Osteoblast (primary cell): ENCODE measurements at regions not wholly inside any gene's neighbourhood (a gene's known extent, or its start where the extent isn't known, plus 50 kb on each side); places are given as distances from the start of the nearest gene placed in this dataset.

Experiments used
- DNase-seq: peaks from one replicate; pipeline ENCODE4 v3.0.0; 2011; ENCODE audit warnings: low spot score, mixed read lengths; ENCODE audit not compliant: insufficient read length; ENCODE audit errors: missing footprints
- H2AFZ ChIP-seq: 2 replicates; pipeline ENCODE4 v1.6.0; 2011; ENCODE audit warnings: mild to moderate bottlenecking, low read length
- H3K27ac ChIP-seq: 2 replicates; pipeline ENCODE4 v1.5.1; 2011; ENCODE audit warnings: mild to moderate bottlenecking, low read depth, low read length, moderate library complexity
- H3K27me3 ChIP-seq: 2 replicates; pipeline ENCODE4 v1.6.0; 2012; ENCODE audit warnings: mild to moderate bottlenecking, control low read depth, inconsistent platforms, low read length, moderate library complexity; ENCODE audit not compliant: insufficient read depth
- H3K36me3 ChIP-seq: 2 replicates; pipeline ENCODE4 v1.5.1; 2011; ENCODE audit warnings: mild to moderate bottlenecking, low read length, control low read depth, moderate library complexity; ENCODE audit not compliant: insufficient read depth
- H3K4me1 ChIP-seq: 2 replicates; pipeline ENCODE4 v1.5.1; 2011; ENCODE audit warnings: mild to moderate bottlenecking, low read length, control low read depth, moderate library complexity; ENCODE audit not compliant: insufficient read depth
- H3K4me2 ChIP-seq: 2 replicates; pipeline ENCODE4 v1.6.0; 2011; ENCODE audit warnings: mild to moderate bottlenecking, low read length; ENCODE audit not compliant: insufficient read depth
- H3K4me3 ChIP-seq: fragments of 200-600 bp; sonication (generic); 3 replicates; pipeline ENCODE4 v1.5.1; 2012; ENCODE audit warnings: mild to moderate bottlenecking, low read length, inconsistent platforms; ENCODE audit not compliant: insufficient read depth
- H3K79me2 ChIP-seq: 2 replicates; pipeline ENCODE4 v1.6.0; 2012; ENCODE audit warnings: mild to moderate bottlenecking, low read length, control low read depth, inconsistent platforms; ENCODE audit not compliant: insufficient read depth
- H3K9me3 ChIP-seq: 2 replicates; pipeline ENCODE4 v1.5.1; 2011; ENCODE audit warnings: low read depth, low read length, control low read depth
- H4K20me1 ChIP-seq: 2 replicates; pipeline ENCODE4 v1.6.0; 2012; ENCODE audit warnings: mild to moderate bottlenecking, low read length, control low read depth; ENCODE audit not compliant: insufficient read depth
- TF ChIP-seq, protein P1 (sequence below): IDR thresholded peaks from 2 replicates; pipeline ENCODE4 v1.5.1; 2011; ENCODE audit warnings: mild to moderate bottlenecking, low read depth, low read length, moderate library complexity; ENCODE audit errors: extremely low read depth

DNA sequence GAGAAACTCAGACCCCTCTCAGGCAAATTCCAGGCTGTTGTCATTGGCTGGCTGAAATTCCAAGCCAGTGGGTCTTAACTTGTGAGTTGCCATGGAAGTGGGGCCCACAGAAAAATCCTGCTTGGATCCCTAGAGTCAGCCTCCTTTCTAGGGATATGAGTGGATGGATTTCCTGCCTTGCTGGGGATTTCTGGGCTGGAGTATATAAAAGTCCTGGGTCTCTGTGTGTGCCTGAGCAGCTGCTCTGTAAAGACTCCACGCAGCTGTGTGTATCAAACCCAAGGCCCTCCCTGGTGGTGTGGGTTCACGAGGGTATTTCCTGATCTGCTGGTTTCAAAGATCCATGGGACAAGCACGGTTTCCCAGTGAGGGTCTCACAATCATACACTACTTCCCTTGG lies 1077.1 kb downstream of the SLC16A7 start:
- no peaks in the 10 kb centered on the region for H3K4me1 ChIP-seq
- no peak overlapping the region for H3K4me3 ChIP-seq
- H3K9me3 ChIP-seq, result peaks cover 5% of the 10 kb centered on the region
- no peaks in the 10 kb centered on the region for H3K79me2 ChIP-seq
- TF ChIP-seq, protein P1, sequence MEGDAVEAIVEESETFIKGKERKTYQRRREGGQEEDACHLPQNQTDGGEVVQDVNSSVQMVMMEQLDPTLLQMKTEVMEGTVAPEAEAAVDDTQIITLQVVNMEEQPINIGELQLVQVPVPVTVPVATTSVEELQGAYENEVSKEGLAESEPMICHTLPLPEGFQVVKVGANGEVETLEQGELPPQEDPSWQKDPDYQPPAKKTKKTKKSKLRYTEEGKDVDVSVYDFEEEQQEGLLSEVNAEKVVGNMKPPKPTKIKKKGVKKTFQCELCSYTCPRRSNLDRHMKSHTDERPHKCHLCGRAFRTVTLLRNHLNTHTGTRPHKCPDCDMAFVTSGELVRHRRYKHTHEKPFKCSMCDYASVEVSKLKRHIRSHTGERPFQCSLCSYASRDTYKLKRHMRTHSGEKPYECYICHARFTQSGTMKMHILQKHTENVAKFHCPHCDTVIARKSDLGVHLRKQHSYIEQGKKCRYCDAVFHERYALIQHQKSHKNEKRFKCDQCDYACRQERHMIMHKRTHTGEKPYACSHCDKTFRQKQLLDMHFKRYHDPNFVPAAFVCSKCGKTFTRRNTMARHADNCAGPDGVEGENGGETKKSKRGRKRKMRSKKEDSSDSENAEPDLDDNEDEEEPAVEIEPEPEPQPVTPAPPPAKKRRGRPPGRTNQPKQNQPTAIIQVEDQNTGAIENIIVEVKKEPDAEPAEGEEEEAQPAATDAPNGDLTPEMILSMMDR, result no peak
- H4K20me1 ChIP-seq, result no peaks in the 10 kb centered on the region
- DNase-seq, result no peak
- H2AFZ ChIP-seq, result no peak overlapping the region
- H3K27ac ChIP-seq, result no peak overlapping the region
- no peak overlapping the region for H3K4me2 ChIP-seq
- no peaks in the 10 kb centered on the region for H3K36me3 ChIP-seq
- H3K27me3 ChIP-seq, result no peaks in the 10 kb centered on the region

GRCh38 chr12:60684988-60685655 lies 1089.3 kb downstream of the SLC16A7 start:
- Histone ChIP-seq H3K27ac (no peak overlapping the region), H4K20me1 (no peaks in the 10 kb centered on the region), H3K9me3 (no peaks in the 10 kb centered on the region), H3K27me3 (no peaks in the 10 kb centered on the region), H3K79me2 (no peaks in the 10 kb centered on the region), H3K4me3 (no peak overlapping the region), H3K4me2 (no peak overlapping the region), H3K4me1 (no peaks in the 10 kb centered on the region), H3K36me3 (no peaks in the 10 kb centered on the region), H2AFZ (no peak overlapping the region)
- TF ChIP-seq, protein P1, result no peak
- DNase-seq, result no peak

DNA sequence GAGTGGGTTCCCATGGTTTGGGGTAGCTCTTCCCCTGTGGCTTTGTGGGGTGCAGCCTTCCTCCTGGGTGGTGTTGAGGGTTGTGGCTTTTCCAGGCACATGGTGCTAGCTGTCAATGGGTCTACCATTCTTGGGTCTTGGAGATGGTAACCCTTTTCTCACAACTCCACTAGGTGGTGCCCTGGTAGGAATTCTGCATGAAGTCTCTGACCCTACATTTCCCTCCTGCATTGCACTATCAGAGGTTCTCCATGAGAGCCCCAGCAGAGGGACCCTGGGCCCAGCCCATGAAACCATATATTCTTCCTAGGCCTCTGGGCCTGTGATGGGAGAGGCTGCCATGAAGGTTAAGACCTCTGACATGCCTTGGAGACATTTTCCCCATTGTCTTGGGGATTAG lies 1093.3 kb downstream of the SLC16A7 start:
- no peak overlapping the region for H3K4me3 ChIP-seq
- H4K20me1 ChIP-seq, result no peaks in the 10 kb centered on the region
- H3K79me2 ChIP-seq, result no peaks in the 10 kb centered on the region
- H3K4me1 ChIP-seq, result no peaks in the 10 kb centered on the region
- H3K9me3 ChIP-seq, result no peaks in the 10 kb centered on the region
- no peaks in the 10 kb centered on the region for H3K27me3 ChIP-seq
- no peak overlapping the region for H3K4me2 ChIP-seq
- no peak overlapping the region for H3K27ac ChIP-seq
- H3K36me3 ChIP-seq, result no peaks in the 10 kb centered on the region
- no peak for DNase-seq
- no peak overlapping the region for H2AFZ ChIP-seq
- TF ChIP-seq, protein P1, result no peak

DNA sequence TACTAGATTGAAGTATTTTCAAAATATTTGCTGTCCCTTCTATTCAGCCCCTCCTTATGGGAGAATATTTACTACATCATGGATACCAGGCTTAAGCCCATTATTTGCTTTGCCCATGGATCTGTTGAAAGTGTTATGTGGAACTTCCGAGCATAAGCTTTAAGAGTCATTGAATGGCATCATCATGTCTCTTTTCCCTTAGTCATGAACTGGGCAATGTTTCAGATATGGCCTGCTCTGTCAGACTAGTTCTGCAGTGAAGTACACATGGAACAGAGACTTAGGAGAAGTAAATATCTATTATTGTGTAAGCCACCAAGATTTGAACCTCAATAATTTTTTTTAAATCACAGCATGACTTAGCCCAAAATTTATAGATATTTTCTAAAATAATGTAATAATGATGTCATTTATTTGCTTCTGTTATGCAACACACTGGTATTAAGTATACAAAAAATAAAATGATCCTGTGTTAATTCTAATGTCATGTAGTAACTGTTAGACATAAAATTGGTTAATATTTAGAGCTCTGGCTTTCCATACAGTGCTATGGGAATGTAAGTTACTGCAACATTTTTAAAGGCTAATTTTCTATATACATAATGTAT lies 1097.3 kb downstream of the SLC16A7 start:
- Histone ChIP-seq H3K9me3 (no peaks in the 10 kb centered on the region), H3K4me1 (no peaks in the 10 kb centered on the region), H3K27me3 (no peaks in the 10 kb centered on the region), H3K27ac (no peak overlapping the region), H4K20me1 (no peaks in the 10 kb centered on the region), H3K4me3 (no peak overlapping the region), H2AFZ (no peak overlapping the region), H3K4me2 (no peak overlapping the region), H3K36me3 (no peaks in the 10 kb centered on the region), H3K79me2 (no peaks in the 10 kb centered on the region)
- TF ChIP-seq, protein P1, result no peak
- DNase-seq, result no peak
